ENCODE measurements at regions not wholly inside any gene's neighbourhood (a gene's known extent, or its start where the extent isn't known, plus 50 kb on each side); places are given as distances from the start of the nearest gene placed in this dataset.

GRCh38 chr17:79545251-79546005 lies 65.4 kb downstream of the RBFOX3 start:
- no peaks in the 10 kb centered on the region for H3K9me3 Mint-ChIP-seq
- no peaks in the 10 kb centered on the region for H3K4me1 Mint-ChIP-seq
- peaks cover 13% of the 10 kb centered on the region for H3K27me3 Mint-ChIP-seq
- CTCF ChIA-PET: no interaction called here
- no peak overlapping the region for H3K27ac Mint-ChIP-seq
- DNase-seq: no peak
- H3K4me3 Mint-ChIP-seq: no peak overlapping the region
- no peaks in the 10 kb centered on the region for H3K36me3 Mint-ChIP-seq

GRCh38 chr17:79544142-79544914 lies 66.5 kb downstream of the RBFOX3 start:
- Mint-ChIP-seq H3K27me3 (peaks cover 13% of the 10 kb centered on the region), H3K4me1 (no peaks in the 10 kb centered on the region), H3K27ac (no peak overlapping the region), H3K4me3 (no peak overlapping the region), H3K36me3 (no peaks in the 10 kb centered on the region), H3K9me3 (no peaks in the 10 kb centered on the region)
- DNase-seq: no peak
- CTCF ChIA-PET: no interaction called here

GRCh38 chr17:79543531-79543930 lies 67.3 kb downstream of the RBFOX3 start:
- Mint-ChIP-seq H3K36me3 (no peaks in the 10 kb centered on the region), H3K27me3 (peaks cover 13% of the 10 kb centered on the region), H3K9me3 (no peaks in the 10 kb centered on the region), H3K4me3 (no peak overlapping the region), H3K27ac (no peak overlapping the region), H3K4me1 (no peaks in the 10 kb centered on the region)
- no peak for DNase-seq
- CTCF ChIA-PET: no interaction called here

GRCh38 chr17:79542718-79543117 lies 68.1 kb downstream of the RBFOX3 start:
- no peak for DNase-seq
- peaks cover 13% of the 10 kb centered on the region for H3K27me3 Mint-ChIP-seq
- no peaks in the 10 kb centered on the region for H3K9me3 Mint-ChIP-seq
- H3K27ac Mint-ChIP-seq: no peak overlapping the region
- no peaks in the 10 kb centered on the region for H3K4me1 Mint-ChIP-seq
- H3K4me3 Mint-ChIP-seq: no peak overlapping the region
- CTCF ChIA-PET: no interaction called here
- no peaks in the 10 kb centered on the region for H3K36me3 Mint-ChIP-seq

- Mint-ChIP-seq H3K27ac (no peak overlapping the region), H3K9me3 (no peaks in the 10 kb centered on the region)
Measured at GRCh38 chr17:79541056-79541850, 69.6 kb downstream of the RBFOX3 start.

GRCh38 chr17:79539944-79540705 lies 70.7 kb downstream of the RBFOX3 start:
- Mint-ChIP-seq H3K4me1 (no peaks in the 10 kb centered on the region), H3K36me3 (no peaks in the 10 kb centered on the region), H3K27ac (no peak overlapping the region), H3K4me3 (no peak overlapping the region), H3K27me3 (peaks cover 12% of the 10 kb centered on the region), H3K9me3 (no peaks in the 10 kb centered on the region)
- CTCF ChIA-PET: no interaction called here
- DNase-seq: no peak

More at GRCh38 chr17:79541056-79541850, 69.6 kb downstream of the RBFOX3 start:
- DNase-seq: no peak
- CTCF ChIA-PET: no interaction called here
- Mint-ChIP-seq H3K4me3 (no peak overlapping the region), H3K4me1 (no peaks in the 10 kb centered on the region), H3K27me3 (peaks cover 16% of the 10 kb centered on the region), H3K36me3 (no peaks in the 10 kb centered on the region)

GRCh38 chr17:79538291-79538690 lies 72.6 kb downstream of the RBFOX3 start:
- Mint-ChIP-seq H3K27me3 (peaks cover 6% of the 10 kb centered on the region), H3K4me3 (no peak overlapping the region), H3K36me3 (no peaks in the 10 kb centered on the region), H3K27ac (no peak overlapping the region), H3K9me3 (no peaks in the 10 kb centered on the region), H3K4me1 (no peaks in the 10 kb centered on the region)
- DNase-seq: no peak
- CTCF ChIA-PET: no interaction called here

GRCh38 chr17:79537686-79538085 lies 73.2 kb downstream of the RBFOX3 start:
- H3K9me3 Mint-ChIP-seq: no peaks in the 10 kb centered on the region
- H3K27ac Mint-ChIP-seq: no peak overlapping the region

GRCh38 chr17:79537061-79537460 lies 73.8 kb downstream of the RBFOX3 start:
- Mint-ChIP-seq H3K36me3 (no peaks in the 10 kb centered on the region), H3K9me3 (no peaks in the 10 kb centered on the region), H3K27me3 (peaks cover 6% of the 10 kb centered on the region), H3K27ac (no peak overlapping the region), H3K4me3 (no peak overlapping the region), H3K4me1 (no peaks in the 10 kb centered on the region)
- DNase-seq: no peak
- CTCF ChIA-PET: no interaction called here

More at GRCh38 chr17:79537686-79538085, 73.2 kb downstream of the RBFOX3 start:
- no peak for DNase-seq
- Mint-ChIP-seq H3K4me1 (no peaks in the 10 kb centered on the region), H3K36me3 (no peaks in the 10 kb centered on the region), H3K27me3 (peaks cover 6% of the 10 kb centered on the region), H3K4me3 (no peak overlapping the region)
- CTCF ChIA-PET: no interaction called here

- CTCF ChIA-PET: no interaction called here
- H3K4me1 Mint-ChIP-seq: no peaks in the 10 kb centered on the region
- no peak overlapping the region for H3K4me3 Mint-ChIP-seq
- H3K27ac Mint-ChIP-seq: no peak overlapping the region
- no peaks in the 10 kb centered on the region for H3K36me3 Mint-ChIP-seq
- H3K9me3 Mint-ChIP-seq: no peaks in the 10 kb centered on the region
- DNase-seq: no peak
- peaks cover 6% of the 10 kb centered on the region for H3K27me3 Mint-ChIP-seq
Measured at GRCh38 chr17:79536212-79536840, 74.5 kb downstream of the RBFOX3 start.

- CTCF ChIA-PET: no interaction called here
Measured at GRCh38 chr17:79535728-79536025, 75.2 kb downstream of the RBFOX3 start.

GRCh38 chr17:79534851-79535727 lies 75.8 kb downstream of the RBFOX3 start:
- Mint-ChIP-seq H3K4me3 (no peak overlapping the region), H3K4me1 (no peaks in the 10 kb centered on the region), H3K27ac (no peak overlapping the region), H3K36me3 (no peaks in the 10 kb centered on the region), H3K27me3 (peaks cover 6% of the 10 kb centered on the region), H3K9me3 (no peaks in the 10 kb centered on the region)
- CTCF ChIA-PET: no interaction called here
- DNase-seq: no peak

More at GRCh38 chr17:79535728-79536025, 75.2 kb downstream of the RBFOX3 start:
- no peak for DNase-seq
- no peak overlapping the region for H3K27ac Mint-ChIP-seq
- H3K9me3 Mint-ChIP-seq: no peaks in the 10 kb centered on the region
- H3K4me1 Mint-ChIP-seq: no peaks in the 10 kb centered on the region
- no peak overlapping the region for H3K4me3 Mint-ChIP-seq
- peaks cover 6% of the 10 kb centered on the region for H3K27me3 Mint-ChIP-seq
- H3K36me3 Mint-ChIP-seq: no peaks in the 10 kb centered on the region

GRCh38 chr17:79534111-79534510 lies 76.7 kb downstream of the RBFOX3 start:
- CTCF ChIA-PET: no interaction called here
- no peaks in the 10 kb centered on the region for H3K4me1 Mint-ChIP-seq
- no peak overlapping the region for H3K4me3 Mint-ChIP-seq
- no peaks in the 10 kb centered on the region for H3K36me3 Mint-ChIP-seq
- H3K27me3 Mint-ChIP-seq: peaks cover 12% of the 10 kb centered on the region
- no peak overlapping the region for H3K27ac Mint-ChIP-seq
- DNase-seq: no peak
- no peaks in the 10 kb centered on the region for H3K9me3 Mint-ChIP-seq
